Urinary bladder (tissue), 3 donors: ENCODE measurements at regions not wholly inside any gene's neighbourhood (a gene's known extent, or its start where the extent isn't known, plus 50 kb on each side); places are given as distances from the start of the nearest gene placed in this dataset.
"Not testable (repeated sequence)": the region's sequence is repeated elsewhere in the genome, so short reads cannot be mapped to it uniquely, and the experiment has no call there.

Experiments used
- DNase-seq: peaks from one replicate; pipeline ENCODE4 v3.0.0-alpha.2; 2015; ENCODE audit errors: extremely low spot score
- H3K27ac ChIP-seq: one replicate; pipeline ENCODE4 v1.5.1; 2013; ENCODE audit warnings: low read depth, mild to moderate bottlenecking, moderate library complexity
- H3K36me3 ChIP-seq: one replicate; pipeline ENCODE4 v1.6.1; 2013; ENCODE audit warnings: mild to moderate bottlenecking, moderate library complexity; ENCODE audit not compliant: insufficient read depth
- H3K4me1 ChIP-seq: one replicate; pipeline ENCODE4 v1.6.1; 2013; ENCODE audit warnings: mild to moderate bottlenecking, moderate library complexity; ENCODE audit not compliant: insufficient read depth
- H3K4me3 ChIP-seq: one replicate; pipeline ENCODE4 v1.5.1; 2013; ENCODE audit warnings: low read depth, low read length
- WGBS: extraction: QIAGEN DNeasy Blood & Tissue Kit; methylation state at CpG from one replicate; pipeline ENCODE4 v1.1.7; 2013; 5-methylcytosine and 5-hydroxymethylcytosine counted together
- donor health status: healthy with polysubstance abuse.
- donor health status: healthy.

GRCh38 chr7:142496545-142496991 lies 238.7 kb upstream of the PRSS58 start:
- Histone ChIP-seq H3K27ac (no peak overlapping the region), H3K4me3 (no peak overlapping the region), H3K4me1 (no peaks in the 10 kb centered on the region), H3K36me3 (no peaks in the 10 kb centered on the region)
- no peak for DNase-seq
- WGBS = 8% methylated on average over 8 of the region's 8 CpGs

DNA sequence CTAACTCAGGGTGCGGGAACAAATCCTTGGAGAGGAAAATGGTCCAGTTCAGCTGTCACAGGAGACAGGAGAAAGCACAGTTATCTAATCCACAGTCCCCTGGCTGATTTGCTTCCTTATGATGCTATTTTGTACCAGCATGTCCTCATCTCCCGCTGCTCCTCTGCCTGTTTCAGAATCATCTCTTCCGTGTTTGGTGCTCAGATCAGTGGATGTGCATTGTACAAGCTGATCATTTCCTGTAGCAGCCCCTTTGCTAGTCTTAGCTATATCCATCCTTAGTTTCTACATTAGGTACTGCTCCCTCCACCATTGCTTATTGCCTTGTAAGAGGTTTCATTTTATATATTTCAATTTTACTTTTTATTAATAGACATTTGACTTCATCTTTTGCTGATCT lies 238.0 kb upstream of the PRSS58 start:
- 55% methylated on average over 3 of the region's 3 CpGs for WGBS
- not testable (repeated sequence) for H3K36me3 ChIP-seq, H3K4me1 ChIP-seq, H3K4me3 ChIP-seq, DNase-seq, H3K27ac ChIP-seq

DNA sequence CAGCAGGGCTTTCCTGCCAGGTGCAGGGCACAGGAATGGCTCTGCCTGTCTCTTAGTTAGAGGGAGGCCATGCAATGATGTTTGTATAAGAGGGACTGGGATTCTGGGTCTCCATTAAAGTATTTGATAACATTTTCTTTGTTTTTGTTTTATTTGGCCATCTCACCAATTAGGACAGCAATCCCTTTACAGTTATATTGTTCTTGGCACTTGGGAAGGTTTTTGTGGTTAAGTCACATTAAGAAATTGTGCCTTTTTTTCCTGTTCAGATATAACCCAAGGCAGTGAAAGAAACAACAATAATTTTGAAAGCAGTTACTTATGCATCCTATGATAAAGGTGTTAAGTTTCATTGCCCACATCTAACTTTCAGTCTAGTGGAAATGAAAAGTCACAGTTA lies 237.4 kb upstream of the PRSS58 start:
- not testable (repeated sequence) for H3K36me3 ChIP-seq, H3K27ac ChIP-seq, H3K4me3 ChIP-seq, DNase-seq, H3K4me1 ChIP-seq

DNA sequence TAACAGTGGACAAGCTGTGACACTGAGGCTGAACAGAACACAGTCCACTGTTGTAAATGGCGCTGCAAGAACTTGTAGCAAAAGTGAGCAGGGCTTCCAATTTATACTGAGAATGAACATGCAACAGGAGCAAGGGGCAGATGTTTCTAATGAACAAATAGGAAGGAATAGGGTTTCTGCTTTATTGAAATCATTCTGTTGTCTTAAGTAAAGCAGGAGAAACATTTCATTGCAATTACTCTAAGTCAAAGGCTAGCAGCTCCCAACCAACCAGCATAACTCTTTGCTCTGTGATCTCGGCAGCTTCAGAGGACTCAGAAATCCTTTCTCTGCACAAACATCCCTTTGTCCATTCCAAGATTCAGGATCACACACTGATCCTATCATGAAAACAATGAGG lies 236.2 kb upstream of the PRSS58 start:
- WGBS = 70% methylated on average over 2 of the region's 2 CpGs
- H3K4me1 ChIP-seq = no peaks in the 10 kb centered on the region

DNA sequence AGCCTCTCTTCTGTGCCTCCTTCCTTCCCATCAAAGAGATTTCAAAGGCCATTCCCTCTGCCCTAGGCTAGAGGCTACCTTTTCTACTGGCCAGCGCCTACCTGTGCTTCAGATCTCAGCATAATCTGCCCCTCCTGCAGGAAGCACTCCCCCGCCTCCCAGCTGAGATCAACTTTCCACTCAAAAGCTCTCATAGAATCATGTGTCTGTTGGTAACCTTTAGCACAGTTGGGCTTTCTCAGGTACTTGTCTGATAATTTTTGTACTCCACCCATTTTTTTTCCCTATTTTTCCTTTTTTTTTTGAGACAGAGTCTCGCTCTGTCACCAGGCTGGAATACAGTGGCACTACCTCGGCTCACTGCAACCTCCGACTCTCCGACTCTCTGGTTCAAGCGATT lies 231.0 kb upstream of the PRSS58 start:
- DNase-seq = no peak
- WGBS = 95% methylated on average over 7 of the region's 7 CpGs
- Histone ChIP-seq H3K4me1 (no peaks in the 10 kb centered on the region), H3K4me3 (no peak overlapping the region), H3K36me3 (no peaks in the 10 kb centered on the region), H3K27ac (no peak overlapping the region)

More for the DNA sequence above, 236.2 kb upstream of the PRSS58 start:
- Histone ChIP-seq H3K27ac (no peak overlapping the region), H3K36me3 (no peaks in the 10 kb centered on the region), H3K4me3 (no peak overlapping the region)
- DNase-seq = no peak

DNA sequence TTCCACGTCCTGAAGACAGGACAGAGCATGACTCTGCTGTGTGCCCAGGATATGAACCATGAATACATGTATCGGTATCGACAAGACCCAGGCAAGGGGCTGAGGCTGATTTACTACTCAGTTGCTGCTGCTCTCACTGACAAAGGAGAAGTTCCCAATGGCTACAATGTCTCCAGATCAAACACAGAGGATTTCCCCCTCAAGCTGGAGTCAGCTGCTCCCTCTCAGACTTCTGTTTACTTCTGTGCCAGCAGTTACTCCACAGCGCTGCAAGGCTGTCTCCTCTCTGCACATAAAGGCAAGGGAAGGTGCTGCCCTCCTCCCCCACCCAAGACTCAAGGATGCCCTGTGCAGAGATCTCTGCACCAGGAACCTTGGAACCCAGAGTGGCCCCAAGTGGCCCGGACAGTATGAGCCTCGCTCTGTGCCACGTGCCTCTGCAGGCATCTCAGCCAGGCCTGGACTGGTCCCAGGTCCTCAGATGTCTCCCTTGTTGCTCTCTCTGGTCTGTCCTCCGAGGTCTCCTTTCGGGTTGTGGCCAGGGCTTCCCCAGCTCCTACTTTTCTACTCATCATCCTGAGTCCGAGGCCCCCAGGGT lies 230.3 kb upstream of the PRSS58 start:
- Histone ChIP-seq H3K27ac (no peak overlapping the region), H3K4me1 (no peaks in the 10 kb centered on the region), H3K36me3 (no peaks in the 10 kb centered on the region), H3K4me3 (no peak overlapping the region)
- 47% methylated on average over 10 of the region's 10 CpGs for WGBS
- no peak for DNase-seq

DNA sequence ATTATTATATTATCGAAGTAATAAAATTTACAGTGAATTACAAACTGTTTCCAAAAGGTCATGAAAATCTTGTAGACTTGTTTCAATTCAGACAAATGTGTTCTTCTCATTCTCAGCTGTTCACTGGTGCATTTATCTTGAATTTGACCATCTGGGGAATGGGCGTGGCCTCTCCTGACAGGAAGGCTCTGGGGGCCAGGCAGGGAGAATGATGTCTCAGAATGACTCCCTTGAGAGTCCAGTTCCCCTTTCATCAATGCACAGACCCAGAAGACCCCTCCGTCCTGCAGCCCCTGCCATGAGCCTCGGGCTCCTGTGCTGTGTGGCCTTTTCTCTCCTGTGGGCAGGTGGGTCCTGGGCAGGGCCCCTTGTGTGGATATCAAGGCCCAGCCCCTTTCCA lies 229.7 kb upstream of the PRSS58 start:
- H3K36me3 ChIP-seq, H3K27ac ChIP-seq, H3K4me1 ChIP-seq, H3K4me3 ChIP-seq, DNase-seq: not testable (repeated sequence)
- 63% methylated on average over 4 of the region's 4 CpGs for WGBS

DNA sequence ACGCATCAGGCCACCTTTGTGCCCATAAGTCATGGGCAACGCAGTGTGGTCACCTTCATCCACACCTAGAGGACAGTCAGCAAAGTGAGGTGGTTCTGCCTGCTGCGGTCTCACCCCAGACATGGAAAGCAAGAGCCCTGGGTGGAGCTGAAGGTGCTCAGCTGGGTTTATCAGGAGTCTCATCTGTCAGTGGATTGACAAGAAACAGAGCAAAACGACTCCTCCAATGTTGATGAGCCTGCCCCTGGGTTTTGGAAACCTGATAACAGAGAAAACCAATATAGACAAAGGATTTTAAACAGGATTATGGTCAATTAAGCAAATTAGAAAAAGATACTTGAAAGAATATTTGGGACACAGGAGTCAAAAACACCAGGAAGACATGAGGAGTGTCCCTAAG lies 229.3 kb upstream of the PRSS58 start:
- no peaks in the 10 kb centered on the region for H3K36me3 ChIP-seq
- no peak overlapping the region for H3K4me3 ChIP-seq
- no peaks in the 10 kb centered on the region for H3K4me1 ChIP-seq
- DNase-seq = no peak
- H3K27ac ChIP-seq = no peak overlapping the region
- WGBS = 68% methylated on average over 4 of the region's 4 CpGs

- WGBS = 71% methylated on average over 7 of the region's 7 CpGs
- no peak overlapping the region for H3K4me3 ChIP-seq
- no peak for DNase-seq
- no peaks in the 10 kb centered on the region for H3K36me3 ChIP-seq
- no peaks in the 10 kb centered on the region for H3K4me1 ChIP-seq
- no peak overlapping the region for H3K27ac ChIP-seq
These were observed 227.9 kb upstream of the PRSS58 start for GRCh38 chr7:142485617-142486226.

- Histone ChIP-seq H3K27ac (no peak overlapping the region), H3K4me1 (no peaks in the 10 kb centered on the region), H3K4me3 (no peak overlapping the region), H3K36me3 (no peaks in the 10 kb centered on the region)
- WGBS = 70% methylated on average over 5 of the region's 5 CpGs
- DNase-seq = no peak
These were observed 225.9 kb upstream of the PRSS58 start for GRCh38 chr7:142483659-142484317.

DNA sequence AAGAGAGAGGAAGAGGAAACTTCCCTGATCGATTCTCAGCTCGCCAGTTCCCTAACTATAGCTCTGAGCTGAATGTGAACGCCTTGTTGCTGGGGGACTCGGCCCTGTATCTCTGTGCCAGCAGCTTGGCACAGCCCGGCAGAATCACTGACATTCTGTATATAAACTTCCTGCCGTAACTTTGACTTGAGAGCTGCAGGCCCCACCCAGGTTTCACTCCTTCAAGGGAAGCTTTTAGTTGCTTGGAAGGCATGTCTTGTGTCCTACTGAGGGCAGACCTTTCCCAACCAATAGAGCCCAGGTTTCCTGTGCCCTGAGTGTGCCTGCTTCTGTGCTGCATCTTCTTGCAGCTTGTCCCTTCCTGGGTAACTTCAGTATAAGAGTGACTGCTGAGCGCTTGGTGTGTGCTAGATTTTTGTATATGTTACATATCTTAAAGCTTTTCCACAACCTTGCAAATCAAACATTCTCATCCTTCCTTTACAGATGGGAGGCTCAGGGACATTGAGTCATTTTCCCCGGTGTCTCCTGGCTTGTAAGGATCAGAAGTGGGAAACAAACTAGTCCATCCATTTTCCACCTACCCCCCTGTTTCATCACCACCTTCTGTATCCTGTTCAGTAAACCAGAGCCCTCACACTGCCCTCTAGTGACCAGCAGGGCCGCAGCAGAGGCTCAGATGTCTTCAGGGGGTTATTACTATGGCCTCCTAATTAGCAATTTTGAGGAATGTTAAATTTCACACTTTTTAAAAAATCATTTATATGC lies 225.2 kb upstream of the PRSS58 start:
- 41% methylated on average over 9 of the region's 9 CpGs for WGBS
- H3K27ac ChIP-seq = no peak overlapping the region
- no peaks in the 10 kb centered on the region for H3K4me1 ChIP-seq
- no peak for DNase-seq
- no peak overlapping the region for H3K4me3 ChIP-seq
- no peaks in the 10 kb centered on the region for H3K36me3 ChIP-seq

- Histone ChIP-seq H3K27ac (no peak overlapping the region), H3K4me3 (no peak overlapping the region), H3K36me3 (no peaks in the 10 kb centered on the region), H3K4me1 (no peaks in the 10 kb centered on the region)
- no peak for DNase-seq
- WGBS = 60% methylated on average over 2 of the region's 2 CpGs
These were observed 223.7 kb upstream of the PRSS58 start for GRCh38 chr7:142481548-142481947.

- no peak for DNase-seq
- no peaks in the 10 kb centered on the region for H3K4me1 ChIP-seq
- WGBS = 25% methylated on average over 9 of the region's 9 CpGs
- H3K36me3 ChIP-seq = no peaks in the 10 kb centered on the region
- H3K27ac ChIP-seq = no peak overlapping the region
- H3K4me3 ChIP-seq = no peak overlapping the region
These were observed 220.8 kb upstream of the PRSS58 start for GRCh38 chr7:142478479-142479220.
